ENCODE measurements at regions not wholly inside any gene's neighbourhood (a gene's known extent, or its start where the extent isn't known, plus 50 kb on each side); places are given as distances from the start of the nearest gene placed in this dataset.

DNA sequence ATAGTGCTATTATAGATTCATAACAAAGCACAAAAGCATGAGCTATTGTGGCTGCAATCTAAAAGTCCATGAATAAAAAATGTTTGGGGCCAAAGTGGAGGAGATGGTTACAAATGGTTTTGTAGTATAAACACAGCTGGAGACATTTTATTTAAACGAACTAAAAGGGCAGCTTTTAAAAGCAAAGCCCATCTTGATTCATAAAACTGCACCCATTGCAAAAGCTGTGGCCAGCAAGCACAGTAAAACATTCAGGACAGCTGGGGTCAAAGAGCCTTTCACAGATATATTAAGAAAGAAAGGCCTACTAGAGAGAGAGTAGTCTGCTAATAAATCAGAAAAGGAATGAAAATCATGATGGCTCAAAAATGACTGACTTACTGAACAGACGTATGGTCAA, 520.8 kb downstream of the NUF2 start (continued):
- TF ChIP-seq, protein P1, sequence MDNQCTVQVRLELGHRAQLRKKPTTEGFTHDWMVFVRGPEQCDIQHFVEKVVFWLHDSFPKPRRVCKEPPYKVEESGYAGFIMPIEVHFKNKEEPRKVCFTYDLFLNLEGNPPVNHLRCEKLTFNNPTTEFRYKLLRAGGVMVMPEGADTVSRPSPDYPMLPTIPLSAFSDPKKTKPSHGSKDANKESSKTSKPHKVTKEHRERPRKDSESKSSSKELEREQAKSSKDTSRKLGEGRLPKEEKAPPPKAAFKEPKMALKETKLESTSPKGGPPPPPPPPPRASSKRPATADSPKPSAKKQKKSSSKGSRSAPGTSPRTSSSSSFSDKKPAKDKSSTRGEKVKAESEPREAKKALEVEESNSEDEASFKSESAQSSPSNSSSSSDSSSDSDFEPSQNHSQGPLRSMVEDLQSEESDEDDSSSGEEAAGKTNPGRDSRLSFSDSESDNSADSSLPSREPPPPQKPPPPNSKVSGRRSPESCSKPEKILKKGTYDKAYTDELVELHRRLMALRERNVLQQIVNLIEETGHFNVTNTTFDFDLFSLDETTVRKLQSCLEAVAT (IDR thresholded peaks at IDR 0.05) = no peak
- TF ChIP-seq RHOXF2B (CRISPR knock-in tag; conservative IDR thresholded peaks at IDR 0.05) (no peak), ZC3H8 (IDR thresholded peaks at IDR 0.05) (no peak)

DNA sequence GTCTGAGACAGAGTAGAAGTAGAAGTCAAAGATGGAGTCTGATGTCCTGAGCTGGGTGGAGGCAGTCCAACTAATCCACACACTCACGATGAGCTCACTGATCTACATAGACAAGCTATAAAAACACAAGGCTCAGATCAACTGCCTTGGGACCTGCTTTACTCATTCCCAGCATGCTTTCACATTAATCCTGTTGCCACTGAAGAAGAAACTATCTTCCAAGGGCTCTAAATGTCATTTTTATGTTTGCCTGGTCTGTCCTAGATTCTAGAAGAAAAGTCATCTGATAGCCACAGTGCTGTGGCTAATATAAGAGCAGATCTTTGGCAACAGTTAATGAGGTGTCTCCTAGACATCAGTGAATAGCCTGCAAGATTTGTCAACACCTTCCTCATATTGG, 522.7 kb downstream of the NUF2 start:
- Histone ChIP-seq H3K9ac (ENCODE audit: insufficient read depth in 1 of 2, low read depth in 2 of 2, low read length in 2 of 2) (no peak overlapping the region), H3K36me3 (ENCODE audit: control insufficient read depth, insufficient read depth, low read length) (no peaks in the 10 kb centered on the region), H3K4me1 (replicated peaks in 1 of 2; ENCODE audit: control insufficient read depth in 2 of 2, insufficient read depth in 2 of 2, low read length in 2 of 2) (no peaks in the 10 kb centered on the region), H3K79me2 (ENCODE audit: control insufficient read depth, insufficient read depth, low read length) (no peaks in the 10 kb centered on the region), H3K9me1 (ENCODE audit: control insufficient read depth, insufficient read depth, low read length) (no peaks in the 10 kb centered on the region), H4K20me1 (replicated peaks; ENCODE audit: control insufficient read depth, insufficient read depth, low read length) (no peaks in the 10 kb centered on the region), H3K9me3 (replicated peaks; ENCODE audit: control insufficient read depth, insufficient read depth, low read depth, low read length) (no peaks in the 10 kb centered on the region; the same call in 1 of the 2 replicates), H3K4me3 (no peak overlapping the region), H3K4me2 (ENCODE audit: insufficient read depth, low read length) (no peak overlapping the region), H2AFZ (ENCODE audit: low read depth, low read length) (no peak overlapping the region), H3K27me3 (ENCODE audit: control insufficient read depth in 2 of 2, insufficient read depth in 2 of 2, low read length in 2 of 2) (no peaks in the 10 kb centered on the region), H3K27ac (ENCODE audit: extremely low read depth, low read depth, low read length) (no peak overlapping the region)
- BruUV-seq (replicated peaks) = no TSS peak
- FAIRE-seq = no peak
- in situ Hi-C loops (cut with MboI) = no loop called here
- no peak for DNase-seq (ENCODE audit: extremely low read depth in 1 of 4, low spot score in 3 of 4)
- ChIA-PET POLR2A (no interaction called here), CTCF (ENCODE audit: low intra/inter-chr PET ratio) (no interaction called here)
- TF ChIP-seq TARDBP (IDR thresholded peaks at IDR 0.05) (no peak), LEF1 (IDR thresholded peaks at IDR 0.05) (no peak), ZC3H11A (IDR thresholded peaks at IDR 0.05; ENCODE audit: low read depth, low read length) (no peak), ZNF778 (CRISPR knock-in tag; IDR thresholded peaks at IDR 0.05) (no peak), PURB (CRISPR knock-in tag; IDR thresholded peaks at IDR 0.05; ENCODE audit: low read depth) (no peak), ZFX (CRISPR knock-in tag; IDR thresholded peaks at IDR 0.05) (no peak)
- TF ChIP-seq, protein P2, sequence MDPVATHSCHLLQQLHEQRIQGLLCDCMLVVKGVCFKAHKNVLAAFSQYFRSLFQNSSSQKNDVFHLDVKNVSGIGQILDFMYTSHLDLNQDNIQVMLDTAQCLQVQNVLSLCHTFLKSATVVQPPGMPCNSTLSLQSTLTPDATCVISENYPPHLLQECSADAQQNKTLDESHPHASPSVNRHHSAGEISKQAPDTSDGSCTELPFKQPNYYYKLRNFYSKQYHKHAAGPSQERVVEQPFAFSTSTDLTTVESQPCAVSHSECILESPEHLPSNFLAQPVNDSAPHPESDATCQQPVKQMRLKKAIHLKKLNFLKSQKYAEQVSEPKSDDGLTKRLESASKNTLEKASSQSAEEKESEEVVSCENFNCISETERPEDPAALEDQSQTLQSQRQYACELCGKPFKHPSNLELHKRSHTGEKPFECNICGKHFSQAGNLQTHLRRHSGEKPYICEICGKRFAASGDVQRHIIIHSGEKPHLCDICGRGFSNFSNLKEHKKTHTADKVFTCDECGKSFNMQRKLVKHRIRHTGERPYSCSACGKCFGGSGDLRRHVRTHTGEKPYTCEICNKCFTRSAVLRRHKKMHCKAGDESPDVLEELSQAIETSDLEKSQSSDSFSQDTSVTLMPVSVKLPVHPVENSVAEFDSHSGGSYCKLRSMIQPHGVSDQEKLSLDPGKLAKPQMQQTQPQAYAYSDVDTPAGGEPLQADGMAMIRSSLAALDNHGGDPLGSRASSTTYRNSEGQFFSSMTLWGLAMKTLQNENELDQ (CRISPR knock-in tag; IDR thresholded peaks at IDR 0.05; ENCODE audit: borderline replicate concordance) = no peak
- TF ChIP-seq, protein P3, sequence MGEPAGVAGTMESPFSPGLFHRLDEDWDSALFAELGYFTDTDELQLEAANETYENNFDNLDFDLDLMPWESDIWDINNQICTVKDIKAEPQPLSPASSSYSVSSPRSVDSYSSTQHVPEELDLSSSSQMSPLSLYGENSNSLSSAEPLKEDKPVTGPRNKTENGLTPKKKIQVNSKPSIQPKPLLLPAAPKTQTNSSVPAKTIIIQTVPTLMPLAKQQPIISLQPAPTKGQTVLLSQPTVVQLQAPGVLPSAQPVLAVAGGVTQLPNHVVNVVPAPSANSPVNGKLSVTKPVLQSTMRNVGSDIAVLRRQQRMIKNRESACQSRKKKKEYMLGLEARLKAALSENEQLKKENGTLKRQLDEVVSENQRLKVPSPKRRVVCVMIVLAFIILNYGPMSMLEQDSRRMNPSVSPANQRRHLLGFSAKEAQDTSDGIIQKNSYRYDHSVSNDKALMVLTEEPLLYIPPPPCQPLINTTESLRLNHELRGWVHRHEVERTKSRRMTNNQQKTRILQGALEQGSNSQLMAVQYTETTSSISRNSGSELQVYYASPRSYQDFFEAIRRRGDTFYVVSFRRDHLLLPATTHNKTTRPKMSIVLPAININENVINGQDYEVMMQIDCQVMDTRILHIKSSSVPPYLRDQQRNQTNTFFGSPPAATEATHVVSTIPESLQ (CRISPR knock-in tag; IDR thresholded peaks at IDR 0.05) = no peak
- intact Hi-C loops (cut with micrococcal nuclease) = no loop called here
- 0% methylated on average over 1 of the region's 1 CpG for WGBS (ENCODE audit: insufficient coverage, low coverage, missing lambda C conversion rate)
- no peak for ATAC-seq

Measured in K562 (cell line).